C4-2B (cell line): ENCODE measurements at regions not wholly inside any gene's neighbourhood (a gene's known extent, or its start where the extent isn't known, plus 50 kb on each side); places are given as distances from the start of the nearest gene placed in this dataset.
"Not testable (repeated sequence)": the region's sequence is repeated elsewhere in the genome, so short reads cannot be mapped to it uniquely, and the experiment has no call there.

Source experiments
- H3K27ac ChIP-seq: fragments of 450-650 bp; 2 replicates; pipeline ENCODE4 v1.5.1; 2017
- ZFX ChIP-seq: fragments of 450-650 bp; IDR thresholded peaks from 2 replicates; pipeline ENCODE4 v1.6.1; 2017
- TF ChIP-seq, protein P1 (sequence below): fragments of 450-650 bp; conservative IDR thresholded peaks from 2 replicates; pipeline ENCODE4 v1.5.1; 2017; ENCODE audit warnings: mild to moderate bottlenecking

- no peak overlapping the region for H3K27ac ChIP-seq
- TF ChIP-seq, protein P1, sequence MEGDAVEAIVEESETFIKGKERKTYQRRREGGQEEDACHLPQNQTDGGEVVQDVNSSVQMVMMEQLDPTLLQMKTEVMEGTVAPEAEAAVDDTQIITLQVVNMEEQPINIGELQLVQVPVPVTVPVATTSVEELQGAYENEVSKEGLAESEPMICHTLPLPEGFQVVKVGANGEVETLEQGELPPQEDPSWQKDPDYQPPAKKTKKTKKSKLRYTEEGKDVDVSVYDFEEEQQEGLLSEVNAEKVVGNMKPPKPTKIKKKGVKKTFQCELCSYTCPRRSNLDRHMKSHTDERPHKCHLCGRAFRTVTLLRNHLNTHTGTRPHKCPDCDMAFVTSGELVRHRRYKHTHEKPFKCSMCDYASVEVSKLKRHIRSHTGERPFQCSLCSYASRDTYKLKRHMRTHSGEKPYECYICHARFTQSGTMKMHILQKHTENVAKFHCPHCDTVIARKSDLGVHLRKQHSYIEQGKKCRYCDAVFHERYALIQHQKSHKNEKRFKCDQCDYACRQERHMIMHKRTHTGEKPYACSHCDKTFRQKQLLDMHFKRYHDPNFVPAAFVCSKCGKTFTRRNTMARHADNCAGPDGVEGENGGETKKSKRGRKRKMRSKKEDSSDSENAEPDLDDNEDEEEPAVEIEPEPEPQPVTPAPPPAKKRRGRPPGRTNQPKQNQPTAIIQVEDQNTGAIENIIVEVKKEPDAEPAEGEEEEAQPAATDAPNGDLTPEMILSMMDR, result no peak
- no peak for TF ChIP-seq ZFX
Observed at GRCh38 chr5:51148437-51148836, 234.8 kb upstream of the ISL1 start.

GRCh38 chr5:51156222-51156621, 227.0 kb upstream of the ISL1 start:
- TF ChIP-seq ZFX, result no peak
- TF ChIP-seq, protein P1, result no peak
- no peak overlapping the region for H3K27ac ChIP-seq

DNA sequence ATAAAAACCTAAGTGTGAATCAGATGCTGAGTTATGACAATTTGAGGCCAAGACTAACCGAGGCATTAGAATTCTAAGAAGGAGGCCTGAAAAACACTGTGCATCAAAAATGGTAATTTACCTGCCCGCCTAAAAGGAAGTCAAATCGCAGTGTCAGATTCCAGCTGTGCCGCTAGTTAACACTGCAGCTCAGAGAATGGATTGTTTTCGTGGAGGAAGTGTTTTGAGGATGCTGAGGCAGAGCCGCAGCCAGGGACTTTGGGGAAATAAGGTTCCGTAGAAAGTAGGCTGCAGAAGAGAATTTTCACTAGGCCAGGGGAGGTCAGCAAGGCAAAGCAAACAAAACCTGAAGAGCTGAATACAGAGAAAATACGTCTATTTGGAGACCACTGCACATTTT, 226.4 kb upstream of the ISL1 start:
- TF ChIP-seq, protein P1, result no peak
- no peak for TF ChIP-seq ZFX
- H3K27ac ChIP-seq, result no peak overlapping the region

DNA sequence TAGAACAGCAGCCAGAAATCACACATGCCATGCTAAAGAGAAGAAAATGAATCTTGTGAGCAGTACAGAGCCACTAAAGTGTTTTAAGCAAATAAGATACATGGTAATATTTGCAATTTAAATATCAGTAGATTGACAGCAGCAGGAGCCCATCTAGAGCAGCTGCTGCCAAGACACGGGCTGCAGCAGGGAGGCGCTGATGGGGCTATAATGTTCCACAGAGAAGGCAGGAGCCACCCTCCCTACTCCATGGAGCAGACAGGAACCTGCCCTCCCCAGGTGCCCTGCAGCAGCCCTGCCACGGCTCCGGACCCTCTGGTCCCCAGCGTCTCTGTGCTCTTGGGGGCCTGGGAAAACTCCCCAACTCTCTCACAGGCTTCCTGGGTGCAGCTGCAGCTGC, 224.1 kb upstream of the ISL1 start:
- no peak overlapping the region for H3K27ac ChIP-seq
- no peak for TF ChIP-seq ZFX
- TF ChIP-seq, protein P1, result no peak

DNA sequence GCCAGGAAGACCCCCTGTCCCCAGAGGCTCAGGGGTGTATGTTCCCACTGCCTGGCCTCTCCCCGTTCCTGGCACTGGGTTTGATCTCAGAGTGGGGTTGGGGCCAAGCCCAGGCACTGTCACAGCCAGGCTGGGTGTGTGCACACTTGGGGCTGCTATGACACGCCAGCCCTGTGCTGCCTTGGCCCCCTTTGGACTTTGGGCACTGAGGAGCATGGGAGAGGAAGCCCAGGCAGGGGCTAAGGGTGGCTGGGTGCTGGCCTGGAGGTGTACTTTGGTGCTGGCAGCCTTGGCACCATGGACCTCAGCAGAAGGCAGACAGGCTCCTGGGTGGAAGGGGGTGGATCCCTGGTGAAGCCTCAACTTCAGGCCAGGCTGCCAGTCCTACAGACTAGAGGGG, 223.6 kb upstream of the ISL1 start:
- TF ChIP-seq ZFX, result no peak
- TF ChIP-seq, protein P1, result no peak
- no peak overlapping the region for H3K27ac ChIP-seq

GRCh38 chr5:51162245-51162644, 221.0 kb upstream of the ISL1 start:
- TF ChIP-seq ZFX, result no peak
- TF ChIP-seq, protein P1, result no peak
- H3K27ac ChIP-seq, result no peak overlapping the region

DNA sequence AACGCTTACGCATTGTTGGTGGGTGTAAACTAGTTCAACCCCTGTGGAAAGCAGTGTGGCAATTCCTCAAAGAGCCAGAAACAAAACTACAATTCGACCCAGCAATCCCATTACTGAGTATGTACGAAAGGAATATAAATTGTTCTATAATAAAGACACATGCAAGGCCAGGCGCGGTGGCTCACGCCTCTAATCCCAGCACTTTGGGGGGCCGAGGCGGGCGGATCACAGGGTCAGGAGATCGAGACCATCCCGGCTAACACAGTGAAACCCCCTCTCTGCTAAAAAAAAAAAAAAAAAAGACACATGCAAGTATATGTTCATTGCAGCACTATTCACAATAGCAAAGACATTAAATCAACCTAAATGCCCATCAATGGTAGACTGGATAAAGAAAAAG, 217.6 kb upstream of the ISL1 start:
- H3K27ac ChIP-seq, result not testable (repeated sequence)

DNA sequence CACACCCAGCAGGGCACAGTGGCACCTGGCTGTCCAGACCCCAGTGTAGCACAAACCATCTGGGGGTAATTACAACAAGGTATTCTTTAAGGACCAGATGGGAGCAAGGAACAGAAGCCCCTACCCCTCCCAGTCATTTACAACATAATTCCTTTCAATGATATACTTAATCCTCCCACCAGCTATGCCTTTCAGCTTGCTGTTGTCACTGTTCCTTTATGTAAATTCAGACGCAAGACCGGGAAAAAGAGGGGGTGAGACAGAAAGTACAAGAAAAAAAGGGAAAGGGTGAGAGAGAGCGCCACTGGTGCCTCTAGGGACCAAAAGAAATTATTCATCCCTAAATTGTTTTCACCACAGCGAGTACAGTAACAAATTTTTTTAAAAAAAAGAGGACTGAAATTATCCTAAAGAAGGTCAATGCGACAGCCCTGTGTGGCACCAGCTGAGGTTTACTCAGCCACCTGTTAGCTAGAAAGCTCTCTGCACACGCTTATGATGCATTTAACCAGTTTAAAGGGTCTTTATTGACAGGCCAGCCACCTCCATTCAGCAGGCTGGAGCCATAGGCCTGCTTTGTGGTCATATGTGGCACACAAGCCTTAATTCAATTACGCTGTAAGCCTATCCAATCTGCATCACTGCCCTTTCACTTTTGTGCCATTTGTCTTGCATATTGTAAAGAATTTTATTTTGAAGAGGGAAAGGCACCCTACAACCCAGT, 210.2 kb upstream of the ISL1 start:
- TF ChIP-seq, protein P1, result no peak
- no peak for TF ChIP-seq ZFX
- no peak overlapping the region for H3K27ac ChIP-seq
